ENCODE measurements at regions not wholly inside any gene's neighbourhood (a gene's known extent, or its start where the extent isn't known, plus 50 kb on each side); places are given as distances from the start of the nearest gene placed in this dataset.

- no peak overlapping the region for H3K4me3 ChIP-seq (ENCODE audit: low read length)
- DNase-seq (ENCODE audit: low read depth): no peak
- no peak overlapping the region for H3K9ac ChIP-seq (ENCODE audit: low read length)
- peaks cover 23% of the 10 kb centered on the region for H3K4me1 ChIP-seq (ENCODE audit: control insufficient read depth, insufficient read depth, low read length)
- no peaks in the 10 kb centered on the region for H3K27me3 ChIP-seq (replicated peaks; ENCODE audit: control insufficient read depth, insufficient read depth, low read length)
- H3K9me3 ChIP-seq (ENCODE audit: control insufficient read depth, low read length): no peaks in the 10 kb centered on the region
- H3K36me3 ChIP-seq (ENCODE audit: control insufficient read depth, insufficient read depth, low read length, severe bottlenecking): no peaks in the 10 kb centered on the region
Measured at GRCh38 chr2:161032635-161033034, 127.6 kb upstream of the TANK start.

GRCh38 chr2:161033059-161033660, 127.1 kb upstream of the TANK start:
- no peak overlapping the region for H3K9ac ChIP-seq (ENCODE audit: low read length)
- H3K36me3 ChIP-seq (ENCODE audit: control insufficient read depth, insufficient read depth, low read length, severe bottlenecking): no peaks in the 10 kb centered on the region
- H3K4me3 ChIP-seq (ENCODE audit: low read length): no peak overlapping the region
- H3K27me3 ChIP-seq (replicated peaks; ENCODE audit: control insufficient read depth, insufficient read depth, low read length): no peaks in the 10 kb centered on the region
- DNase-seq (ENCODE audit: low read depth): peak; percentile 70
- peaks cover 23% of the 10 kb centered on the region for H3K4me1 ChIP-seq (ENCODE audit: control insufficient read depth, insufficient read depth, low read length)
- H3K9me3 ChIP-seq (ENCODE audit: control insufficient read depth, low read length): no peaks in the 10 kb centered on the region

- no peak overlapping the region for H3K4me3 ChIP-seq (ENCODE audit: low read length)
- H3K27me3 ChIP-seq (replicated peaks; ENCODE audit: control insufficient read depth, insufficient read depth, low read length): no peaks in the 10 kb centered on the region
- peaks cover 3% of the 10 kb centered on the region for H3K4me1 ChIP-seq (ENCODE audit: control insufficient read depth, insufficient read depth, low read length)
- no peaks in the 10 kb centered on the region for H3K36me3 ChIP-seq (ENCODE audit: control insufficient read depth, insufficient read depth, low read length, severe bottlenecking)
- DNase-seq (ENCODE audit: low read depth): no peak
- H3K9me3 ChIP-seq (ENCODE audit: control insufficient read depth, low read length): no peaks in the 10 kb centered on the region
- H3K9ac ChIP-seq (ENCODE audit: low read length): no peak overlapping the region
Measured at GRCh38 chr2:161036926-161037325, 123.3 kb upstream of the TANK start.

GRCh38 chr2:161039071-161039470, 121.2 kb upstream of the TANK start:
- Histone ChIP-seq H3K27me3 (replicated peaks; ENCODE audit: control insufficient read depth, insufficient read depth, low read length) (no peaks in the 10 kb centered on the region), H3K36me3 (ENCODE audit: control insufficient read depth, insufficient read depth, low read length, severe bottlenecking) (no peaks in the 10 kb centered on the region), H3K4me1 (ENCODE audit: control insufficient read depth, insufficient read depth, low read length) (peaks cover 14% of the 10 kb centered on the region), H3K9me3 (ENCODE audit: control insufficient read depth, low read length) (no peaks in the 10 kb centered on the region), H3K4me3 (ENCODE audit: low read length) (no peak overlapping the region), H3K9ac (ENCODE audit: low read length) (no peak overlapping the region)
- DNase-seq (ENCODE audit: low read depth): no peak

- Histone ChIP-seq H3K9me3 (ENCODE audit: control insufficient read depth, low read length) (no peaks in the 10 kb centered on the region), H3K4me3 (ENCODE audit: low read length) (no peak overlapping the region), H3K27me3 (replicated peaks; ENCODE audit: control insufficient read depth, insufficient read depth, low read length) (no peaks in the 10 kb centered on the region), H3K36me3 (ENCODE audit: control insufficient read depth, insufficient read depth, low read length, severe bottlenecking) (no peaks in the 10 kb centered on the region), H3K4me1 (ENCODE audit: control insufficient read depth, insufficient read depth, low read length) (peaks cover 36% of the 10 kb centered on the region), H3K9ac (ENCODE audit: low read length) (no peak overlapping the region)
- no peak for DNase-seq (ENCODE audit: low read depth)
Measured at GRCh38 chr2:161041356-161041755, 118.9 kb upstream of the TANK start.

GRCh38 chr2:161042990-161043625, 117.1 kb upstream of the TANK start:
- Histone ChIP-seq H3K9me3 (ENCODE audit: control insufficient read depth, low read length) (no peaks in the 10 kb centered on the region), H3K36me3 (ENCODE audit: control insufficient read depth, insufficient read depth, low read length, severe bottlenecking) (no peaks in the 10 kb centered on the region), H3K9ac (ENCODE audit: low read length) (peak overlapping the region; percentile 65), H3K27me3 (replicated peaks; ENCODE audit: control insufficient read depth, insufficient read depth, low read length) (no peaks in the 10 kb centered on the region), H3K4me3 (ENCODE audit: low read length) (no peak overlapping the region), H3K4me1 (ENCODE audit: control insufficient read depth, insufficient read depth, low read length) (peaks cover 45% of the 10 kb centered on the region)
- DNase-seq (ENCODE audit: low read depth): no peak

- peaks cover 45% of the 10 kb centered on the region for H3K4me1 ChIP-seq (ENCODE audit: control insufficient read depth, insufficient read depth, low read length)
Measured at GRCh38 chr2:161044095-161044865, 115.9 kb upstream of the TANK start.

GRCh38 chr2:161044921-161045320, 115.3 kb upstream of the TANK start:
- Histone ChIP-seq H3K4me3 (ENCODE audit: low read length) (peak overlapping the region; percentile 5), H3K36me3 (ENCODE audit: control insufficient read depth, insufficient read depth, low read length, severe bottlenecking) (no peaks in the 10 kb centered on the region), H3K9me3 (ENCODE audit: control insufficient read depth, low read length) (no peaks in the 10 kb centered on the region), H3K27me3 (replicated peaks; ENCODE audit: control insufficient read depth, insufficient read depth, low read length) (no peaks in the 10 kb centered on the region), H3K4me1 (ENCODE audit: control insufficient read depth, insufficient read depth, low read length) (peaks cover 45% of the 10 kb centered on the region), H3K9ac (ENCODE audit: low read length) (peak overlapping the region; percentile 65)
- peak; percentile 64 for DNase-seq (ENCODE audit: low read depth)

More at GRCh38 chr2:161044095-161044865, 115.9 kb upstream of the TANK start:
- H3K4me3 ChIP-seq (ENCODE audit: low read length): peak overlapping the region; percentile 21
- peak; percentile 78 for DNase-seq (ENCODE audit: low read depth)
- no peaks in the 10 kb centered on the region for H3K36me3 ChIP-seq (ENCODE audit: control insufficient read depth, insufficient read depth, low read length, severe bottlenecking)
- no peaks in the 10 kb centered on the region for H3K9me3 ChIP-seq (ENCODE audit: control insufficient read depth, low read length)
- H3K9ac ChIP-seq (ENCODE audit: low read length): peak overlapping the region; percentile 65
- no peaks in the 10 kb centered on the region for H3K27me3 ChIP-seq (replicated peaks; ENCODE audit: control insufficient read depth, insufficient read depth, low read length)

GRCh38 chr2:161045726-161046125, 114.5 kb upstream of the TANK start:
- no peaks in the 10 kb centered on the region for H3K27me3 ChIP-seq (replicated peaks; ENCODE audit: control insufficient read depth, insufficient read depth, low read length)
- peak; percentile 45 for DNase-seq (ENCODE audit: low read depth)
- H3K9me3 ChIP-seq (ENCODE audit: control insufficient read depth, low read length): no peaks in the 10 kb centered on the region
- peaks cover 45% of the 10 kb centered on the region for H3K4me1 ChIP-seq (ENCODE audit: control insufficient read depth, insufficient read depth, low read length)
- no peak overlapping the region for H3K4me3 ChIP-seq (ENCODE audit: low read length)
- peak overlapping the region; percentile 18 for H3K9ac ChIP-seq (ENCODE audit: low read length)
- H3K36me3 ChIP-seq (ENCODE audit: control insufficient read depth, insufficient read depth, low read length, severe bottlenecking): no peaks in the 10 kb centered on the region

GRCh38 chr2:161046876-161047275, 113.4 kb upstream of the TANK start:
- Histone ChIP-seq H3K36me3 (ENCODE audit: control insufficient read depth, insufficient read depth, low read length, severe bottlenecking) (no peaks in the 10 kb centered on the region), H3K9ac (ENCODE audit: low read length) (no peak overlapping the region), H3K9me3 (ENCODE audit: control insufficient read depth, low read length) (no peaks in the 10 kb centered on the region), H3K4me3 (ENCODE audit: low read length) (no peak overlapping the region), H3K4me1 (ENCODE audit: control insufficient read depth, insufficient read depth, low read length) (peaks cover 45% of the 10 kb centered on the region), H3K27me3 (replicated peaks; ENCODE audit: control insufficient read depth, insufficient read depth, low read length) (no peaks in the 10 kb centered on the region)
- DNase-seq (ENCODE audit: low read depth): peak; percentile 39

- no peaks in the 10 kb centered on the region for H3K27me3 ChIP-seq (replicated peaks; ENCODE audit: control insufficient read depth, insufficient read depth, low read length)
- H3K4me1 ChIP-seq (ENCODE audit: control insufficient read depth, insufficient read depth, low read length): peaks cover 40% of the 10 kb centered on the region
- no peak overlapping the region for H3K9ac ChIP-seq (ENCODE audit: low read length)
- no peak for DNase-seq (ENCODE audit: low read depth)
- no peak overlapping the region for H3K4me3 ChIP-seq (ENCODE audit: low read length)
- H3K36me3 ChIP-seq (ENCODE audit: control insufficient read depth, insufficient read depth, low read length, severe bottlenecking): no peaks in the 10 kb centered on the region
- H3K9me3 ChIP-seq (ENCODE audit: control insufficient read depth, low read length): no peaks in the 10 kb centered on the region
Measured at GRCh38 chr2:161048317-161048716, 111.9 kb upstream of the TANK start.
